Peyer's patch (tissue), 4 donors: ENCODE measurements at regions not wholly inside any gene's neighbourhood (a gene's known extent, or its start where the extent isn't known, plus 50 kb on each side); places are given as distances from the start of the nearest gene placed in this dataset.

Source experiments
- CTCF ChIP-seq, 6 experiments: fragments of 450-650 bp in 4 of 6; fragments of 200-600 bp in 2 of 6; sonication (generic) in 1 of 6; IDR thresholded peaks; one replicate each; pipeline ENCODE4 v1.5.1; 2017 to 2019; ENCODE audit warnings: antibody characterized with exemption in 6 of 6, mild to moderate bottlenecking in 3 of 6, moderate library complexity in 1 of 6
- POLR2A ChIP-seq, 2 donors: fragments of 450-650 bp; IDR thresholded peaks; one replicate each; pipeline ENCODE4 v1.5.1; 2017; ENCODE audit warnings: antibody characterized with exemption in 2 of 2, mild to moderate bottlenecking in 2 of 2, moderate library complexity in 2 of 2

GRCh38 chr4:178320003-178320402, 877.8 kb upstream of the AGA start:
- no peak for TF ChIP-seq CTCF (IDR thresholded peaks at IDR 0.05)
- no peak for TF ChIP-seq POLR2A (IDR thresholded peaks at IDR 0.05)
